22Rv1 (cell line): ENCODE measurements at regions not wholly inside any gene's neighbourhood (a gene's known extent, or its start where the extent isn't known, plus 50 kb on each side); places are given as distances from the start of the nearest gene placed in this dataset.
"Not testable (repeated sequence)": the region's sequence is repeated elsewhere in the genome, so short reads cannot be mapped to it uniquely, and the experiment has no call there.

Experiments used
- ZFX ChIP-seq: fragments of 450-650 bp; IDR thresholded peaks from 2 replicates; pipeline ENCODE4 v1.6.1; 2017; ENCODE audit warnings: antibody characterized with exemption, borderline replicate concordance
- TF ChIP-seq, protein P1 (sequence below): fragments of 450-650 bp; IDR thresholded peaks from 2 replicates; pipeline ENCODE4 v1.5.1; 2017; ENCODE audit warnings: mild to moderate bottlenecking

DNA sequence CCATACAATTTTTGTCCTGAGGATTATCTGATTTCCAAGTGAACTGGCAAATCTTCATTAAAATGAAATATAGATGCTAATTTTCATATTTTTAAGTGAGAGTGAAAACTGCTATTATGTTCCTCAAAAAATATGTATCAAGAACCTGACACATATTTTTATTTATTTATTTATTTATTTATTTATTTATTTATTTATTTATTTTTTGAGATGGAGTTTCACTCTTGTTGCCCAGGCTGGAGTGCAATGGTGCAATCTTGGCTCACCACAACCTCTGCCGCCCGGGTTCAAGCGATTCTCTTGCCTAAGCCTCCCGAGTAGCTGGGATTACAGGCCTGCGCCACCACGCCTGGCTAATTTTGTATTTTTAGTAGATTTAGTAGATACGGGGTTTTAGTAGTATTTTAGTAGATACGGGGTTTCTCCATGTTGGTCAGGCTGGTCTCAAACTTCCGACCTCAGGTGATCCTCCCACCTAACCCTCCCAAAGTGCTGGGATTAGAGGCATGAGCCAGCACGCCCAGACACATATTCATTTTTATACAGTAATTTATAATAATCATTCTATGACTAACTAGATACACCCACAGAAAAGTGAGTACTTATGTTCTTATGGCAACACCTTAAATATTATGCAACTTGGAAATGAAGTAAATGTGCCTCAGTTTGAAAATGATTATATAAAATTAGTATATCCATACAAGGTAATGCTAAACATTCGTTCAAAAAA, 248.3 kb downstream of the CDH7 start:
- TF ChIP-seq, protein P1, sequence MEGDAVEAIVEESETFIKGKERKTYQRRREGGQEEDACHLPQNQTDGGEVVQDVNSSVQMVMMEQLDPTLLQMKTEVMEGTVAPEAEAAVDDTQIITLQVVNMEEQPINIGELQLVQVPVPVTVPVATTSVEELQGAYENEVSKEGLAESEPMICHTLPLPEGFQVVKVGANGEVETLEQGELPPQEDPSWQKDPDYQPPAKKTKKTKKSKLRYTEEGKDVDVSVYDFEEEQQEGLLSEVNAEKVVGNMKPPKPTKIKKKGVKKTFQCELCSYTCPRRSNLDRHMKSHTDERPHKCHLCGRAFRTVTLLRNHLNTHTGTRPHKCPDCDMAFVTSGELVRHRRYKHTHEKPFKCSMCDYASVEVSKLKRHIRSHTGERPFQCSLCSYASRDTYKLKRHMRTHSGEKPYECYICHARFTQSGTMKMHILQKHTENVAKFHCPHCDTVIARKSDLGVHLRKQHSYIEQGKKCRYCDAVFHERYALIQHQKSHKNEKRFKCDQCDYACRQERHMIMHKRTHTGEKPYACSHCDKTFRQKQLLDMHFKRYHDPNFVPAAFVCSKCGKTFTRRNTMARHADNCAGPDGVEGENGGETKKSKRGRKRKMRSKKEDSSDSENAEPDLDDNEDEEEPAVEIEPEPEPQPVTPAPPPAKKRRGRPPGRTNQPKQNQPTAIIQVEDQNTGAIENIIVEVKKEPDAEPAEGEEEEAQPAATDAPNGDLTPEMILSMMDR = not testable (repeated sequence)
- not testable (repeated sequence) for TF ChIP-seq ZFX
